ENCODE measurements at regions not wholly inside any gene's neighbourhood (a gene's known extent, or its start where the extent isn't known, plus 50 kb on each side); places are given as distances from the start of the nearest gene placed in this dataset.

GRCh38 chr2:239695106-239695727, 294.4 kb upstream of the HDAC4 start:
- H3K36me3 ChIP-seq (ENCODE audit: control insufficient read depth in 2 of 2, extremely low read depth in 1 of 2, insufficient read depth in 2 of 2, low read length in 2 of 2) = no peaks in the 10 kb centered on the region
- TF ChIP-seq POLR2A (IDR thresholded peaks at IDR 0.05; ENCODE audit: low read depth, low read length) (no peak), POLR2AphosphoS5 (IDR thresholded peaks at IDR 0.05; ENCODE audit: insufficient read depth, low read depth, low read length) (no peak), EZH2 (IDR thresholded peaks at IDR 0.05; ENCODE audit: borderline replicate concordance, low read depth, low read length, severe bottlenecking) (no peak), FOS (IDR thresholded peaks at IDR 0.05; ENCODE audit: borderline replicate concordance, insufficient read depth, low read length) (no peak), GATA2 (IDR thresholded peaks at IDR 0.05; ENCODE audit: insufficient read depth, insufficient read length, low read depth, low read length) (no peak), JUN (IDR thresholded peaks at IDR 0.05; ENCODE audit: borderline replicate concordance, insufficient read depth, insufficient read length, low read depth) (no peak)
- H3K4me3 ChIP-seq (replicated peaks in 1 of 3; ENCODE audit: insufficient read depth in 1 of 3, low read depth in 1 of 3, low read length in 3 of 3) = no peak overlapping the region
- H3K27me3 ChIP-seq (ENCODE audit: control insufficient read depth in 2 of 2, insufficient read depth in 2 of 2, low read length in 2 of 2) = no peaks in the 10 kb centered on the region
- no peaks in the 10 kb centered on the region for H3K4me1 ChIP-seq (ENCODE audit: control insufficient read depth, extremely low read depth, insufficient read depth, low read length)
- no TSS peak for BruUV-seq (replicated peaks)
- H3K4me2 ChIP-seq (ENCODE audit: insufficient read depth, low read length) = no peak overlapping the region
- no peak overlapping the region for H2AFZ ChIP-seq (ENCODE audit: low read depth, low read length)
- ChIA-PET POLR2A (no interaction called here), CTCF (no interaction called here)
- no peaks in the 10 kb centered on the region for H3K9me1 ChIP-seq (replicated peaks; ENCODE audit: control insufficient read depth, extremely low read depth, insufficient read depth, low read length)
- intact Hi-C loops (cut with micrococcal nuclease) = no loop called here
- no peaks in the 10 kb centered on the region for H4K20me1 ChIP-seq (replicated peaks; ENCODE audit: control insufficient read depth, extremely low read depth, insufficient read depth, low read length)
- FAIRE-seq (no peak), DNase-seq (ENCODE audit: low read depth, low spot score) (no peak)
- dilution Hi-C loops (cut with MboI; ENCODE audit: extremely low pct_ligation_motif_present, low sequenced_read_pairs) = no loop called here
- no peak overlapping the region for H3K27ac ChIP-seq (ENCODE audit: insufficient read depth, low read depth, low read length)
- no peak overlapping the region for H3K9ac ChIP-seq (replicated peaks; ENCODE audit: extremely low read depth, insufficient read depth, low read length)
- H3K79me2 ChIP-seq (ENCODE audit: control insufficient read depth, insufficient read depth, low read length) = no peaks in the 10 kb centered on the region
- no peaks in the 10 kb centered on the region for H3K9me3 ChIP-seq (replicated peaks; ENCODE audit: control insufficient read depth, insufficient read depth, low read length)

- intact Hi-C loops (cut with micrococcal nuclease) (no loop called here), dilution Hi-C loops (cut with MboI; ENCODE audit: extremely low pct_ligation_motif_present, low sequenced_read_pairs) (no loop called here)
- TF ChIP-seq POLR2AphosphoS5 (IDR thresholded peaks at IDR 0.05; ENCODE audit: insufficient read depth, low read depth, low read length) (no peak), MAX (IDR thresholded peaks at IDR 0.05; ENCODE audit: insufficient read depth, insufficient read length) (no peak), MYC (IDR thresholded peaks at IDR 0.05; ENCODE audit: low read depth, low read length) (no peak), FOS (IDR thresholded peaks at IDR 0.05; ENCODE audit: borderline replicate concordance, insufficient read depth, low read length) (no peak), GATA2 (IDR thresholded peaks at IDR 0.05; ENCODE audit: insufficient read depth, insufficient read length, low read depth, low read length) (no peak), JUN (IDR thresholded peaks at IDR 0.05; ENCODE audit: borderline replicate concordance, insufficient read depth, insufficient read length, low read depth) (no peak), POLR2A (IDR thresholded peaks at IDR 0.05; ENCODE audit: low read depth, low read length) (no peak), EZH2 (IDR thresholded peaks at IDR 0.05; ENCODE audit: borderline replicate concordance, low read depth, low read length, severe bottlenecking) (no peak), CTCF (IDR thresholded peaks at IDR 0.05; ENCODE audit: extremely low read depth in 1 of 2, insufficient read depth in 1 of 2, low read depth in 1 of 2, low read length in 2 of 2) (no peak)
- Histone ChIP-seq H3K4me3 (replicated peaks in 1 of 3; ENCODE audit: insufficient read depth in 1 of 3, low read depth in 1 of 3, low read length in 3 of 3) (no peak overlapping the region), H4K20me1 (replicated peaks; ENCODE audit: control insufficient read depth, extremely low read depth, insufficient read depth, low read length) (no peaks in the 10 kb centered on the region), H3K9me3 (replicated peaks; ENCODE audit: control insufficient read depth, insufficient read depth, low read length) (no peaks in the 10 kb centered on the region), H3K9me1 (replicated peaks; ENCODE audit: control insufficient read depth, extremely low read depth, insufficient read depth, low read length) (no peaks in the 10 kb centered on the region), H3K36me3 (ENCODE audit: control insufficient read depth in 2 of 2, extremely low read depth in 1 of 2, insufficient read depth in 2 of 2, low read length in 2 of 2) (no peaks in the 10 kb centered on the region), H3K27me3 (ENCODE audit: control insufficient read depth in 2 of 2, insufficient read depth in 2 of 2, low read length in 2 of 2) (no peaks in the 10 kb centered on the region), H2AFZ (ENCODE audit: low read depth, low read length) (no peak overlapping the region), H3K9ac (replicated peaks; ENCODE audit: extremely low read depth, insufficient read depth, low read length) (no peak overlapping the region), H3K27ac (ENCODE audit: insufficient read depth, low read depth, low read length) (no peak overlapping the region), H3K79me2 (ENCODE audit: control insufficient read depth, insufficient read depth, low read length) (no peaks in the 10 kb centered on the region), H3K4me1 (ENCODE audit: control insufficient read depth, extremely low read depth, insufficient read depth, low read length) (no peaks in the 10 kb centered on the region), H3K4me2 (ENCODE audit: insufficient read depth, low read length) (no peak overlapping the region)
- CTCF ChIA-PET = interaction anchor here (0.6 kb wide), 1 partner anchor 19 kb away, joined by 3 read pairs; no protein-coding TSS in a partner anchor
- DNase-seq (ENCODE audit: low read depth, low spot score) = no peak
- POLR2A ChIA-PET = no interaction called here
- FAIRE-seq = no peak
- no TSS peak for BruUV-seq (replicated peaks)
These were observed 293.7 kb upstream of the HDAC4 start for GRCh38 chr2:239694487-239694886.
